ENCODE measurements at regions not wholly inside any gene's neighbourhood (a gene's known extent, or its start where the extent isn't known, plus 50 kb on each side); places are given as distances from the start of the nearest gene placed in this dataset.

GRCh38 chrY:19055232-19056137 is 281.9 kb upstream of the HSFY2 start:
- no peak for DNase-seq

DNA sequence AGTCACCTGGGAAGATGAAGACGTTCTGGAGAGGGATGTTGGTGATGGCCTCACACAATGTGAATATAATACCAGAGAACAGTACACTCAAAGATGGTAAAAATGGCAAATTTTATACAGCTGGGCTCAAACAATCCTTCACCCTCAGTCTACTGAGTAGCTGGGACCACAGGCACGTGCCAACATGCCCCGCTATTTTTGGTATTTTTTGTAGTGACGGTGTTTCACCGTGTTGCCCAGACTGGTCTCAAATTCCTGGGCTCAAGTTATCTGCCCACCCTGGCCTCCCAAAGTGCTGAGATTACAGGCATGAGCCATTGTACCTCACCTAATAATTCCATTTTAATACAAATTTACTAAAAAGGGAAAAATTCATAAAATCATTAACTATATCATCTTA is 280.3 kb upstream of the HSFY2 start:
- no peak for DNase-seq

DNA sequence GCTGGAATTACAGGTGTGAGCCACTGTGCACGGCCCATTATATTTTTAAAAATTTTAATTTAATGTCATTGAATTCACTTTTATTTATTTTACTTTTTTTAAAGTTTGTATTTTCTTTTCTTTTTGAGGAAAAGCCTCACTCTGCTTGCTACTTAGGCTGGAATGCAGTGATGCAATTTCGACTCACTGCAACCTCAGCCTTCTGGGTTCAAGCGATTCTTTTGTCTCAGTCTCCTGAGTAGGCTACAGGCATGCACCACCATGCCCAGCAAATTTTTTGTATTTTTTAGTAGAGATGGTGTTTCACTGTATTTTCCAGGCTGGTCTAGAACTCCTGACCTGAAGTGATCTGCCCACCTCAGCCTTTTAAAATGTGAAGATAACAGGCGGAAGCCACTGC is 277.5 kb upstream of the HSFY2 start:
- no peak for DNase-seq

DNA sequence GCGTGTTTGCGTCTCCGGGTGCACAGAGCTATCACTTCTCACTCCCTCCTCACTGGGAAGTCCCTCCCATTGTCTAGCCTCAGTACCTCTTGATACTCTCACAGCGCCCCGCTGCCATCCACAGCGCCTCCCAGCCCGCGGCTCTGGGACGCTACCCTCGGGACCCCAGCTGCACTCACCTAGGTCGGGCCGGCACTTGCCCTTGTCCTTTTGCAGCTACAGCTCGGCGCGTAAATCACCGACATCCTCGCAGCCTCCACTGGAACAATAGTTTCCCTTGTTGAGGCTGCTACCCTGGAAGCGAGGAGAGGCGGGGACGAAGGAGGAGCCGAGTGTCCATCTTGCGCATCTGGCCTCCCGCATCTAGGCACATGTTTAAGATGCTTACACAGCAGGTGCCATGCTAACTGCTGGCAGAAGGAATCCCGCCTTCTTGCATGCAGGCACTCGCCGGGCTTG is 269.5 kb upstream of the HSFY2 start:
- peak in 2 of 56 donors; percentile 0 for DNase-seq

GRCh38 chrY:19042306-19042958 is 268.9 kb upstream of the HSFY2 start:
- no peak for DNase-seq

GRCh38 chrY:19026631-19027030 is 253.1 kb upstream of the HSFY2 start:
- no peak for DNase-seq

- DNase-seq = no peak
Observed at GRCh38 chrY:19023934-19024333, 250.4 kb upstream of the HSFY2 start.

DNA sequence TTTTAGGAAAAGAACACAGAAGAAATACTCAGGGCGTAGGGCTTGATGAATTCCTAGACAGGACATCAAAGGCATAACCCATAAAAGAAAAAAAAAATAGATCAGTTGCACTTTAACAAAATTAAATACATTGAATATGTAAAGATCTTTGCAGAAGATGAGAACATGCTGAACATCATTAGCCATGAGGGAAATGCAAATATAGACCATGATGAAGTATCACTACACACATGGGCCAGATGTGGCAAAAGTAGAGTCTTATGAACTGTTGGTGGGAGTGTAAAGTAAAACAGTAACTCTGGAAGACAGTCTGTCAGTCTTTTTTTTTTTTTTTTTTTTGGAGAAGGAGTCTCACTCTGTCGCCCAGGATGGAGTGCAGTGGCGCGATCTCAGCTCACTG is 246.7 kb upstream of the HSFY2 start:
- DNase-seq = no peak

GRCh38 chrY:19016990-19017389 is 243.5 kb upstream of the HSFY2 start:
- no peak for DNase-seq

GRCh38 chrY:19015854-19016253 is 242.3 kb upstream of the HSFY2 start:
- peak in 1 of 56 donors; percentile 0 for DNase-seq

DNA sequence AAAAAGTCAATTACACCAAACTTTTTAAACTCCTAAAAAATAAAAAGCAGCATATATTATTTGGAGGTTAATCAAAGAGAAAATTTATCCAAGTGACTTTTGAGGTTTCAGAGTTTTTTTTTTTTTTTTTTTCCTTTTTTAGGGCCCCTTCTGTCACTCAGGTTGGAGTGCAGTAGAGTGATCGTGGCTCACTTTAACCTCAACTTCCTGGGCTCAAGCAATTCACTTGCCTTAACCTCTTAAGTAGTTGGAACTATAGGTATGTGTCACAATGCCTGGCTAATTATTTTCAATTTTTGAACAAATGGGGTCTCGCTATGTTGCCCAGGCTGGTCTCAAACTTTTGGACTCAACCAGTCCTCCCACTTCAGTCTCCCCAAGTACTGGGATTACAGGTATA is 241.7 kb upstream of the HSFY2 start:
- no peak for DNase-seq

- DNase-seq = no peak
Observed at GRCh38 chrY:19012985-19013384, 239.4 kb upstream of the HSFY2 start.

DNA sequence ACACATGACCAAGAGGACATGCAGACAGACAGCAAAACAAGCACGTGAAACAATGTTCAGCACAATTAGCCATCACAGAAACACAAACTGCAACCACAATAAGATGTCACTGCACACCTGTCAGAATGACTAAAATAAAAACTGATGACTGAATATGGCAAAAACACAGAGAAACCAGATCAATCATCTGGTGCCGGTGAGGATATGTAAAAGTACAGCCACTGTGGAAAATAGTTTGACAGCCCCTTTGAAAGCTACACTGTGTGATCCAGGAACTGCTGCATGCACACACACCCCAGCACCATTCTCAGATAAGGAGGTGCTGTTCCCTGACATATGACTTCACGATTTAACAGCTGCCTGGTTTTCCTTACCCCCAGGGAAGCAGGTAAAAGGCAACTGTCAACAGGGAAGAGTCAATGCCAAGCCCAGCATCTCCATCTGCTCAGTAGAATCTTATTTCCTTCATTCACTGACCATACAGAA is 238.1 kb upstream of the HSFY2 start:
- peak in 1 of 56 donors; percentile 0 for DNase-seq

GRCh38 chrY:19006234-19006633 is 232.7 kb upstream of the HSFY2 start:
- DNase-seq = no peak

DNA sequence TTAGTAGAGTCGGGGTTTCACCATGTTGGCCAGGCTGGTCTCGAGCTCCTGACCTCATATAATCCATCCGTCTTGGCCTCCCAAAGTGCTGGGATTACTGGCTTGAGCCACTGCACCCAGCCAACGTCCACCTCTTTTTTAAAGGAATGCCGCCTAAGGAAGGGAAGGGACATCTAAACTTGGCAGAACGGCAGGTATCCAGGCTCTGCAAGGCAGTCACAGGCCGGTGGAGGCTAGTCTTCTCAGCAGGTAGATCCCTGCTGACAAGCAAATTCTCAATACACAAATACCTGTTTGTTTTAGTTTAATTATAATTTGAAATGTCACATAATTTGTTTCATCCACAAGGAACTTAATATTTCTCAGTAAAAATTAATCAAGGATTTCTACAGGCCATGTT is 232.0 kb upstream of the HSFY2 start:
- DNase-seq = no peak

DNA sequence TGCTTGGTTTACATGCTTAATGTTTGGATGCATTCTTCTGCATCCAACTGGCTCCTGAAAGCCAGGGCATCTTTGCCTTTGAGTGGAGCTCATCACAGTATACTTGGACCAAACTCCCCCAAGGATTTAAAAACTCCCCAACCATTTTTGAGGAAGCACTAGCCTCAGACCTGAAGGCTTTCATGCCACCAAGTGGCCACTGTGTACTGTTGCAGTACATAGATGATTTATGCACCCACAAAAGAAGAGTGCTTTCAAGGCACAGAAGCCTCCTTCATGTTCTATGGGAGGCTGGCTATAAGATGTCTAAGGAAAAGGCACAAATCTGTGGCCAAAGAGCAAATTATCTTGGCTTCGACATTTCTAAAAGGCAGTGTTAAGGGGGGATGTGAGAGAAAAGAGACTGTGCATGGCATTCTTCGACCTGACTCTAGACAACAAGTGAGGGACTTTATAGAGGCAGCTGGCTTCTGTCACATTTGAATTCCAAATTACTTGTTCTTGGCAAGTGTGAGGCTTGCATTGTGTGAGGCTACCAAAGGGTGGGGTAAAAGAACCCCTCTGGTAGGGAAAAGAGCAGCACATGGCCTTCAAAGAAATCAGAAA is 224.2 kb upstream of the HSFY2 start:
- peak in 13 of 56 donors; percentile 0 to 38 (median 0) for DNase-seq

DNA sequence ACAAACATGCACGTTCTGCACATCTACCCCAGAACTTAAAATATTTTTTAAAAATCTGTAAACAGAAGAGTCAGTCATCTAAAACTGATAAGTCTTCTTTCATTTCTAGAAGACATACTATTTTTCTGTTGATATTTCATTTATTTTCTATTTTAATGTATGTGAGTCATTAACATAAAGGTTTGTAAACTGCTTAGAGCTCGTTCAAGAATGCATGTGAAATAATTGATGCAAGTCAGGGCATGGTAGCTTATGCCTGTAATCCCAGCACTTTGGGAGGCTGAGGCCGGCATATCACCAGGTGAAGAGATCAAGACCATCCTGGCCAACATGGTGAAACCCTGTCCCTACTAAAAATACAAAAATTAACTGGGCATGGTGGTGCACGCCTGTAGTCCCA is 219.9 kb upstream of the HSFY2 start:
- no peak for DNase-seq

DNA sequence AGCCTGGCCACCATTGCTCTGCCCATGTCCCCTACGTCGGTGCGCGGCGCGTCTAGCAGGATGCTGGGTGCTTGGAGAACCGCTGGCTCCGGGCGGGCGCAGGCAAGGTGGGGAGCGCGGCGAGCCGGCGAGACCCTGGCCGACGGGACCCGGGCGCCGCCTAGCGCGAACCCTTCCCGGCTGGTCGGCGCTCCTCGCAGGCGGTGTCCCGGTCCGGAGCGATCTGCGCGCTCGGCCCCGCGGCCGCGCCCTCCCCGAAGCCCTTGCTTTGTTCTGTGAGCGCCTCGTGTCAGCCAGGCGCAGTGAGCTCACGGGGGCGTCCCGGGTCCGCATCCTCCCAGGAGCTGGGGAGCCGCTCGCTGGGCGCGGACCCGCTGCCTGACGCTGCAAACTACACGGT is 219.1 kb upstream of the HSFY2 start:
- DNase-seq = peak in 1 of 56 donors; percentile 0

DNA sequence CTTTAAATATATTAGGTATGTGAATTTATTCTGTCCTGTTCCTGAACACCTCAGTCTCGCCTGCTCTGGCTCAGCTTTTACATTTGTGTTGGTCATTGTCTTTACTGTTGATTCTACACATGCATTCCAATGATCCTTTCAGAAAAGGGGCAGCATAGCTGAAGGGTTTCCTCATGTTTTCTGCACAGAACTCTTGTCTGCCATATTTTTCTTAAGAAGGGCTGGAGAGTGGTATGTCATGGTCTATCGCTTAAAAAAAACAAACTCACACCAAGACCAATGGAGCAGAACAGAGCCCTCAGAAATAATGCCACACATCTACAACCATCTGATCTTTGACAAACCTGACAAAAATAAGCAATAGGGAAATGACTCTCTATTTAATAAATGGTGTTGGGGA is 215.8 kb upstream of the HSFY2 start:
- no peak for DNase-seq

- no peak for DNase-seq
Observed at GRCh38 chrY:18966001-18966400, 192.5 kb upstream of the HSFY2 start.

DNA sequence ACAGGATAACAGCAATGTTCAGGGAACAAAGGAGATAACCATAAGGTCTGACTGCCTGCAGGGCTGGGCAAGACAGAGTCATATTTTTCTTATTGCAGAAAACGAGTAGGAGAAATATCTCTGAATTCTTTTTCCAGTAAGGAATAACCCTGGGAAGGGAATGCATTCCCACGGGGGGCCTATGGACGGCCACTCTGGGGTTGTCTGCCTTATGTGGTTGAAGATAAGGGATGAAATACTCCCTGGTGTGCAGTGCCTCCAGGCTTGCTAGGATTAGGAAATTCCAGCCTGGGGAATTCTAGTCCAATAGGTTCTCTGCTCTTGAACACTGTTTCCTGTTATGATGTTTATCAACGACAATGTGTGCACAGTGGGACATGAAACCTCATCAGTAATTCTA is 185.3 kb upstream of the HSFY2 start:
- no peak for DNase-seq

Measured in amygdala (tissue), 56 donors.